ENCODE measurements at regions not wholly inside any gene's neighbourhood (a gene's known extent, or its start where the extent isn't known, plus 50 kb on each side); places are given as distances from the start of the nearest gene placed in this dataset.

GRCh38 chr4:54567327-54567726 is 90.4 kb upstream of the KIT start:
- TF ChIP-seq ZNF224 (CRISPR knock-in tag; IDR thresholded peaks at IDR 0.05) (no peak), JUN (CRISPR knock-in tag; IDR thresholded peaks at IDR 0.05) (no peak)
